ENCODE measurements at regions not wholly inside any gene's neighbourhood (a gene's known extent, or its start where the extent isn't known, plus 50 kb on each side); places are given as distances from the start of the nearest gene placed in this dataset.

DNA sequence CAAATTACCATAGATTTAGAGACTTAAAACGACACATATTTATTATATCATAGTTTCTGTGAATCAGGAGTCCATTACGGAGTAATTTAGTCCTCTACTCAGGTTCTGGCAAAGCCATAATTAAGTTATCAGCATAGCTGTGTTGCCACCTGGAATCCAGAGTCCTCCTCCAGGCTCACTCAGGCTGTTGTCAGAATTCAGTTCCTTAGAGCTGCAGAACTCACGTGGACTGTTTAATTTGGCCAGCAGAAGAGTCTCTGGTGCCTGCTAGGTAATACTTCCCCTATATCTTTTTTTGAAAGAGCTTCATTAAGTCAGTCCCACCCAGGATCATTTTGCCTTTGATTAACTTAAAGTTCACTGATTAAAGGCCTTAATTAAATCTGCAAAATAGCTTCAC, 891.5 kb downstream of the SUCLG1 start:
- no peak for DNase-seq (ENCODE audit: low spot score)
- TF ChIP-seq CTCF (IDR thresholded peaks at IDR 0.05; ENCODE audit: extremely low read depth, insufficient read depth, missing control alignments), result no peak
- in situ Hi-C loops (cut with MboI; ENCODE audit: low pct_unique_long_range_greater_than_20kb, low sequenced_read_pairs, unreplicated experiment), result no loop called here

- in situ Hi-C loops (cut with MboI; ENCODE audit: low pct_unique_long_range_greater_than_20kb, low sequenced_read_pairs, unreplicated experiment), result no loop called here
- TF ChIP-seq CTCF (IDR thresholded peaks at IDR 0.05; ENCODE audit: extremely low read depth, insufficient read depth, missing control alignments), result no peak
- DNase-seq (ENCODE audit: low spot score), result no peak
Measured at GRCh38 chr2:83565626-83566025, 893.5 kb downstream of the SUCLG1 start.

- DNase-seq (ENCODE audit: low spot score), result no peak
- in situ Hi-C loops (cut with MboI; ENCODE audit: low pct_unique_long_range_greater_than_20kb, low sequenced_read_pairs, unreplicated experiment), result no loop called here
- no peak for TF ChIP-seq CTCF (IDR thresholded peaks at IDR 0.05; ENCODE audit: extremely low read depth, insufficient read depth, missing control alignments)
Measured at GRCh38 chr2:83565181-83565580, 893.9 kb downstream of the SUCLG1 start.

GRCh38 chr2:83561592-83561991, 897.5 kb downstream of the SUCLG1 start:
- no peak for TF ChIP-seq CTCF (IDR thresholded peaks at IDR 0.05; ENCODE audit: extremely low read depth, insufficient read depth, missing control alignments)
- in situ Hi-C loops (cut with MboI; ENCODE audit: low pct_unique_long_range_greater_than_20kb, low sequenced_read_pairs, unreplicated experiment), result no loop called here
- DNase-seq (ENCODE audit: low spot score), result no peak

- TF ChIP-seq CTCF (IDR thresholded peaks at IDR 0.05; ENCODE audit: extremely low read depth, insufficient read depth, missing control alignments), result no peak
- no peak for DNase-seq (ENCODE audit: low spot score)
- in situ Hi-C loops (cut with MboI; ENCODE audit: low pct_unique_long_range_greater_than_20kb, low sequenced_read_pairs, unreplicated experiment), result no loop called here
Measured at GRCh38 chr2:83536556-83536955, 922.5 kb downstream of the SUCLG1 start.

- DNase-seq (ENCODE audit: low spot score), result no peak
- no peak for TF ChIP-seq CTCF (IDR thresholded peaks at IDR 0.05; ENCODE audit: extremely low read depth, insufficient read depth, missing control alignments)
- in situ Hi-C loops (cut with MboI; ENCODE audit: low pct_unique_long_range_greater_than_20kb, low sequenced_read_pairs, unreplicated experiment), result no loop called here
Measured at GRCh38 chr2:83534416-83534815, 924.7 kb downstream of the SUCLG1 start.

Data from GM13977 (cell line).